ENCODE measurements at regions not wholly inside any gene's neighbourhood (a gene's known extent, or its start where the extent isn't known, plus 50 kb on each side); places are given as distances from the start of the nearest gene placed in this dataset.

DNA sequence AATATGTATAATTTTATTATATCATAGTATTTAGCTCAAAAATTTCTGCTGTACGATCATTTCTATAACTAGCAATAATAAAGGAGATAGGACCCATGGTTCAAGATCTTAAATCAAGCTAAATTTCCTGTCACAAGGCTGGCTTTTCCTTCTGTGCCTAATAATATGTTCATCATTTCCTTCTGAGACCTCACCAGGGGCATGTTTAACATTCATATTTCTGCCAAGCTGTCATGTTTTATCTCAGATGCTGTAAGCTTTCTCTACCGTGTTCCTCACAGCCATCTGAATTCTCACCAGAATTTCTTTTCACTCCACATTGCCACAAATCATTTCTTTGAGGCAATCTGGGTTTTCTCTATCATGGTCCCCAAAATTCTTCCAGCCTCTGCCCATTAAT is 482.3 kb upstream of the SGCG start:
- Histone ChIP-seq H3K79me2 (ENCODE audit: insufficient read depth, low read length) (no peaks in the 10 kb centered on the region), H2AFZ (ENCODE audit: low read depth, low read length, poor library complexity, severe bottlenecking) (no peak overlapping the region), H3K9me2 (ENCODE audit: insufficient read depth) (no peaks in the 10 kb centered on the region), H3K4me2 (ENCODE audit: low read length) (no peak overlapping the region), H4K20me1 (ENCODE audit: insufficient read depth) (no peaks in the 10 kb centered on the region), H3K4me1 (ENCODE audit: control insufficient read depth in 1 of 2, insufficient read depth in 2 of 2, low read length in 2 of 2) (peaks cover 5 to 8% of the 10 kb centered on the region in 2 experiments; a peak in 3 of 4 replicates), H3K27ac (ENCODE audit: low read depth, low read length) (no peak overlapping the region), H3K9ac (ENCODE audit: low read length) (no peak overlapping the region), H3K36me3 (ENCODE audit: control insufficient read depth in 1 of 2, insufficient read depth in 2 of 2, low read length in 2 of 2) (no peaks in the 10 kb centered on the region), H3K4me3 (replicated peaks in 1 of 2; ENCODE audit: low read depth in 1 of 2, low read length in 2 of 2) (no peak overlapping the region), H3K27me3 (ENCODE audit: insufficient read depth, low read length) (no peaks in the 10 kb centered on the region), H3K9me3 (ENCODE audit: control insufficient read depth in 1 of 2, insufficient read depth in 1 of 2, low read depth in 1 of 2, low read length in 2 of 2) (peaks cover 0 to 4% of the 10 kb centered on the region in 2 experiments; a peak in 1 of 4 replicates)
- RAD21 ChIA-PET (ENCODE audit: low non-redundant PET in 1 of 2, low total read pairs in 2 of 2, uncharacterized antibody in 2 of 2, unreplicated experiment in 2 of 2) = no interaction called here
- DNase-seq (ENCODE audit: low read depth, low spot score) (no peak), ATAC-seq (no peak)
- CTCF ChIA-PET = no interaction called here
- POLR2A ChIA-PET = no interaction called here
- TF ChIP-seq POLR2AphosphoS5 (IDR thresholded peaks at IDR 0.05; ENCODE audit: low read depth, low read length) (no peak), ZNF274 (IDR thresholded peaks at IDR 0.05; ENCODE audit: low read depth, low read length) (no peak), REST (IDR thresholded peaks at IDR 0.05; ENCODE audit: low read depth) (no peak), FOSL1 (IDR thresholded peaks at IDR 0.05; ENCODE audit: low read depth) (no peak), EZH2phosphoT487 (IDR thresholded peaks at IDR 0.05; ENCODE audit: borderline replicate concordance) (no peak), ZFX (IDR thresholded peaks at IDR 0.05) (no peak), SIN3A (IDR thresholded peaks at IDR 0.05; ENCODE audit: low read depth) (no peak), ATF3 (IDR thresholded peaks at IDR 0.05) (no peak), RAD21 (IDR thresholded peaks at IDR 0.05; ENCODE audit: low read depth) (no peak)
- TF ChIP-seq, protein P1, sequence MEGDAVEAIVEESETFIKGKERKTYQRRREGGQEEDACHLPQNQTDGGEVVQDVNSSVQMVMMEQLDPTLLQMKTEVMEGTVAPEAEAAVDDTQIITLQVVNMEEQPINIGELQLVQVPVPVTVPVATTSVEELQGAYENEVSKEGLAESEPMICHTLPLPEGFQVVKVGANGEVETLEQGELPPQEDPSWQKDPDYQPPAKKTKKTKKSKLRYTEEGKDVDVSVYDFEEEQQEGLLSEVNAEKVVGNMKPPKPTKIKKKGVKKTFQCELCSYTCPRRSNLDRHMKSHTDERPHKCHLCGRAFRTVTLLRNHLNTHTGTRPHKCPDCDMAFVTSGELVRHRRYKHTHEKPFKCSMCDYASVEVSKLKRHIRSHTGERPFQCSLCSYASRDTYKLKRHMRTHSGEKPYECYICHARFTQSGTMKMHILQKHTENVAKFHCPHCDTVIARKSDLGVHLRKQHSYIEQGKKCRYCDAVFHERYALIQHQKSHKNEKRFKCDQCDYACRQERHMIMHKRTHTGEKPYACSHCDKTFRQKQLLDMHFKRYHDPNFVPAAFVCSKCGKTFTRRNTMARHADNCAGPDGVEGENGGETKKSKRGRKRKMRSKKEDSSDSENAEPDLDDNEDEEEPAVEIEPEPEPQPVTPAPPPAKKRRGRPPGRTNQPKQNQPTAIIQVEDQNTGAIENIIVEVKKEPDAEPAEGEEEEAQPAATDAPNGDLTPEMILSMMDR (IDR thresholded peaks at IDR 0.05 in 2 of 3, conservative IDR thresholded peaks at IDR 0.05 in 1 of 3; ENCODE audit: borderline replicate concordance in 1 of 3, insufficient read depth in 1 of 3, low read depth in 2 of 3, low read length in 2 of 3) = no peak
- TF ChIP-seq, protein P2, sequence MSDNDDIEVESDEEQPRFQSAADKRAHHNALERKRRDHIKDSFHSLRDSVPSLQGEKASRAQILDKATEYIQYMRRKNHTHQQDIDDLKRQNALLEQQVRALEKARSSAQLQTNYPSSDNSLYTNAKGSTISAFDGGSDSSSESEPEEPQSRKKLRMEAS (IDR thresholded peaks at IDR 0.05) = no peak
- intact Hi-C loops (cut with micrococcal nuclease) = no loop called here
- BruUV-seq (replicated peaks) = no TSS peak

All from HCT116 (cell line).